Dendritic cell treated with granulocyte-macrophage colony-stimulating factor and Interleukin-4, amounts not matched to agents 40 ng/mL and 50 ng/mL, for 4 days (primary cell): ENCODE measurements at regions not wholly inside any gene's neighbourhood (a gene's known extent, or its start where the extent isn't known, plus 50 kb on each side); places are given as distances from the start of the nearest gene placed in this dataset.

Experiments used
- H3K27ac Mint-ChIP-seq: one replicate; pipeline ENCODE4 v1.8.0; 2022; ENCODE audit warnings: mild to moderate bottlenecking, mixed read lengths
- H3K27me3 Mint-ChIP-seq: one replicate; pipeline ENCODE4 v1.8.0; 2022; ENCODE audit warnings: mild to moderate bottlenecking, mixed read lengths
- H3K36me3 Mint-ChIP-seq: one replicate; pipeline ENCODE4 v1.8.0; 2022; ENCODE audit warnings: low read depth, mixed read lengths
- H3K4me1 Mint-ChIP-seq: one replicate; pipeline ENCODE4 v1.8.0; 2022; ENCODE audit warnings: low read depth, mixed read lengths
- H3K4me3 Mint-ChIP-seq: one replicate; pipeline ENCODE4 v1.8.0; 2022; ENCODE audit warnings: mild to moderate bottlenecking, moderate library complexity, mixed read lengths
- H3K9me3 Mint-ChIP-seq: one replicate; pipeline ENCODE4 v1.8.0; 2022; ENCODE audit warnings: mixed read lengths
- intact Hi-C: fragments of 100-400 bp; cut with micrococcal nuclease; formaldehyde crosslinking; loops from one replicate; pipeline ENCODE4 v1.15.0; 2022

DNA sequence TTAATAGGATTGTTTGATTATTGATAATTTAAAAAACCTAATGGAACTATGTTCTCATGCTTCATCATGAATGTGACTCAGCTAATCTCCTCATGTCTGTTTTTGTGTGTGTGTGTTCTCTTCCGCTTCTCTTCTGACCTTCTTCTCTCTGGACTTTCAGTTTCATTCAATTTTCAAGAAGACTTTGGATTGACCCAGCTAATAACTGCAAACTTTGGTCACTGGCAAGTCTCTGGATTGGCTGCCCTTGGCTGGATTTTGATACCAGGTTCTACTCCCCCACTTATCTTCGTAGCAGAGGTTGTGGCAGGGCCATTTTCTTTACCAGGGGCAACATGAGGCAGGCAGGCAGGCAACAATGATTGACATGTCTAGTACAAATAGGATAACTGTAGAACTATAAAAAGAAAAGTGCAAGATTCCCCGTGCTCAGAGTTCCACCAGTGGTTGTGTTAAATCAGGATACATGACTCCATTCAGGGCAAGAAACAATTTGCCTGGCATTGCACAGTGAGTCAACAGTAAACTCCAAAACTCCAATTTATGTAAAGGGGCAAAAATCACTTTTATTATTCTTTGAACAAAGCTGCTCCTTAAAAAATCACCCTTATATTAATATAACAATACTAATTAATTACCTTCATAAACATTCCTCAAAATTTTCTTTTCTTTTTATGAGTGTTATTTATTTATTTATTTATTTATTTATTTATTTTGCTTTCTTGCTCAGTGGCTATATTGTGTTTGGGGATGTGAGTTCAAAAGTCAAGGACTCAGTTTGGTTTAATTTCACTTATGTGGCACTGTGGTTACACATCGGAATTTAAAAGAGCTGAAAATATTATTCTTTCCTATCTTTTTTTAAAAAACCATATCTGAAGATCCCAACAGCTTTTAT, 167.6 kb downstream of the RND3 start:
- Mint-ChIP-seq H3K36me3 (no peaks in the 10 kb centered on the region), H3K9me3 (peaks cover 29% of the 10 kb centered on the region), H3K4me1 (no peaks in the 10 kb centered on the region), H3K4me3 (no peak overlapping the region), H3K27me3 (no peaks in the 10 kb centered on the region), H3K27ac (no peak overlapping the region)
- intact Hi-C loops: no loop called here

DNA sequence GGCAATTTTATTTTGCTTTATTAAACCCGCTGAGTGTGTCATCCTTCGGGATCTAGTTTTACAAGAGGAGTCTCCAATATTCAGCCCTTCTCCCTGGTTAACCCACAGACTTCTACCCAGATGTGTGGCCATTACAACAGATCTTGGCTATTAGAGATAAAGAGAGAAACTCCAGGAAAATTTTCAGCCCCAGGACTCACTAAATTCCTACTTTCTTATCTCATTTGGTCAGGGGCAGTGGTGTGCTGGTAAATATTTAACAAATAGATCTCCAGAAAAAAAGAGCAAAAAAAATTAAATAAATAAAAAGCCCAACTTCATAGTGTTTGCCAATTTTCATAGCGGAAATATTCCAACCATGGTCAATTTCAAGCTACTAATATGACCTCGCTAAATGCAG, 168.4 kb downstream of the RND3 start:
- intact Hi-C loops: no loop called here
- Mint-ChIP-seq H3K36me3 (no peaks in the 10 kb centered on the region), H3K27me3 (no peaks in the 10 kb centered on the region), H3K9me3 (peaks cover 37% of the 10 kb centered on the region), H3K27ac (no peak overlapping the region), H3K4me1 (no peaks in the 10 kb centered on the region), H3K4me3 (no peak overlapping the region)

DNA sequence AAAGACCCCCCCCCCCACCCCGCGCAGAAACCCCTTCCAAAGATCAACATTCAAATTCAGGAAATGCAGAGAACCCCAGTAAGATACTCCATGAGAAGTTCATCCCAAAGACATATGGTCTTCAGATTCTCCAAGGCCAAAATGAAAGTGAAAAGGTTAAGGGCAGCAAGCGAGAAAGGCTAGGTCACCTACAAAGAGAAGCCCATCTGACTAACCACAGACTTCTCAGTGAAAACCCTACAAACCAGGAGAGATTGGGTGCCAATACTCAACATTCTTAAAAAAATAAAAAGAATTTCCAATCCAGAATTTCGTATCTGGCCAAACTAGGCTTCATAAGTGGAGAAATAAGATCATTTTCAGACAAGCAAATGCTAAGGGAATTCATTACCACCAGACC, 175.2 kb downstream of the RND3 start:
- Mint-ChIP-seq H3K27me3 (no peaks in the 10 kb centered on the region), H3K9me3 (peaks cover 84% of the 10 kb centered on the region), H3K36me3 (no peaks in the 10 kb centered on the region), H3K4me1 (no peaks in the 10 kb centered on the region), H3K4me3 (no peak overlapping the region), H3K27ac (no peak overlapping the region)
- intact Hi-C loops: no loop called here

DNA sequence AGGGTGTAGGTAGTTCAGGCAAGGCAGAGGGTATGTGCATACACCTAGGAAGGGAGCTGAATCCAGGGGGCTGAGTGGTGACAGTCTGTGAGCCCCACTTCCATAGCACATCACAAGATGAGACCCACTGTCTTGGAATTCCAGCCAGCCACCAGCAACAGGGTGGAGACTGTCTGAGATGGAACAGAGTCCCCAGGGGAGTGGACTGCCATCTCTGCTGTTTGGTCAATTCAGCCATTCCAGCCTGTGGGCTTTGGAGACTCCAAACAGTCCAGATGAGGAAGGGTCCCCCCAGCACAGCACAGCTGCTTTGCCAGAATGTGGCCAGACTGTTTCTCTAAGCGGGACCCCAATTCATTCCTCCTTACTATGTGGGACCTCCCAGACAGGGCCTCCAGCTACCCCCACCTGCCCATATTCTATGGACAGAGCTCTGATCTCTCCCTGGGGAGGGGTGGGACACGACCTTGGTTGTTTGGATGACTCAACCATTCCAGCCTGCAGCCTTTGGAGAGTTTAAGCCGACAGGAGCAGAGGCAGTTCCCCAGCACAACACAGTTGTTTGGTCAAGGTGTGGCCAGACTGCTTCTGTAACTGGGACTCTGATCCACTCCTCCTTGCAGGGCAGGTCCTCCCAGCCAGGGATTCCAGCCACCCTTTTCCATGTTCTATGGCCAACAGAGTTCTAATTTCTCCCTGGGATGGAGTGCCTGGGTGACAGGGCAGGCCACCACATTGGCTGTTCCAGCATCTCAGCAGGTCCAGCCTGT, 178.0 kb downstream of the RND3 start:
- H3K9me3 Mint-ChIP-seq: peaks cover 69% of the 10 kb centered on the region
- no peaks in the 10 kb centered on the region for H3K36me3 Mint-ChIP-seq
- intact Hi-C loops: no loop called here
- H3K27me3 Mint-ChIP-seq: no peaks in the 10 kb centered on the region
- no peaks in the 10 kb centered on the region for H3K4me1 Mint-ChIP-seq
- no peak overlapping the region for H3K27ac Mint-ChIP-seq
- no peak overlapping the region for H3K4me3 Mint-ChIP-seq

DNA sequence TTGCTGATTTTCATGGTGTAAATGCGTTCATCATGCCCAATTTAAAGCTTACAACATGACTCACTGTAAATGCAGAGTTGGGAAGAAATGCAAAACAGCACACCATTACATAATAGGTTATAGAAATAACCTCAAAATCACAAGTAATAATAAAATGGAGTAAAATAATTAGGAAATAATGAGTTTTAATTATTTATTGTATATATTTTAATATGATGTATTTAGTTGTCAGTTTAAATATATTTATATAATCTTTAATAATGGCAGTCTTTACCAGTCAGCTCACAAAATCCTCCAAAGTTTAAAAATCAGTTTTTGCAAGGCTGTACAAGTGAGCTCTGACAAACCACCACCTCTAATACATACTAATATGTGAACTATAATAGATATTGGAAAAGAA, 180.2 kb downstream of the RND3 start:
- H3K36me3 Mint-ChIP-seq: no peaks in the 10 kb centered on the region
- H3K27me3 Mint-ChIP-seq: no peaks in the 10 kb centered on the region
- no peak overlapping the region for H3K4me3 Mint-ChIP-seq
- no peak overlapping the region for H3K27ac Mint-ChIP-seq
- intact Hi-C loops: no loop called here
- peaks cover 63% of the 10 kb centered on the region for H3K9me3 Mint-ChIP-seq
- no peaks in the 10 kb centered on the region for H3K4me1 Mint-ChIP-seq

DNA sequence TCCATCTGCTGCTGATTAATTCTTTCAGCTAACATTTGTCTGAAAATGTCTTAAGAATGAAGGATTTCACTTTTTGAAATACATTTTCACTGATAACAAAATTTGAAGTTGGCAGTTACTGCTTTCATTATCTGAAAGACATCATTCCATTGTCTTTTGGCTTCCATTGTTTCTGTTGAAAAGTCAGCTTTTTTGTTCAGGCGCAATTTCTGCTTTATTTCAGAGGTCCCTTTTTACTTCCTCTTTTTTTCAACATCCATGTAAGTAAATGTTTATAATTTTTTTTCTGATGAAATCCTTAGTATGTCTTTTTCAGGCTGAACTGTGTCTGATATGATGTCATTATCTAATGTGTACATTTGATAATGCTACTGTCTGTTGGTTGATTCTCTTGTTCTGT, 184.2 kb downstream of the RND3 start:
- Mint-ChIP-seq H3K4me3 (no peak overlapping the region), H3K4me1 (no peaks in the 10 kb centered on the region), H3K36me3 (no peaks in the 10 kb centered on the region), H3K27ac (no peak overlapping the region), H3K9me3 (peaks cover 32% of the 10 kb centered on the region), H3K27me3 (no peaks in the 10 kb centered on the region)
- intact Hi-C loops: no loop called here

DNA sequence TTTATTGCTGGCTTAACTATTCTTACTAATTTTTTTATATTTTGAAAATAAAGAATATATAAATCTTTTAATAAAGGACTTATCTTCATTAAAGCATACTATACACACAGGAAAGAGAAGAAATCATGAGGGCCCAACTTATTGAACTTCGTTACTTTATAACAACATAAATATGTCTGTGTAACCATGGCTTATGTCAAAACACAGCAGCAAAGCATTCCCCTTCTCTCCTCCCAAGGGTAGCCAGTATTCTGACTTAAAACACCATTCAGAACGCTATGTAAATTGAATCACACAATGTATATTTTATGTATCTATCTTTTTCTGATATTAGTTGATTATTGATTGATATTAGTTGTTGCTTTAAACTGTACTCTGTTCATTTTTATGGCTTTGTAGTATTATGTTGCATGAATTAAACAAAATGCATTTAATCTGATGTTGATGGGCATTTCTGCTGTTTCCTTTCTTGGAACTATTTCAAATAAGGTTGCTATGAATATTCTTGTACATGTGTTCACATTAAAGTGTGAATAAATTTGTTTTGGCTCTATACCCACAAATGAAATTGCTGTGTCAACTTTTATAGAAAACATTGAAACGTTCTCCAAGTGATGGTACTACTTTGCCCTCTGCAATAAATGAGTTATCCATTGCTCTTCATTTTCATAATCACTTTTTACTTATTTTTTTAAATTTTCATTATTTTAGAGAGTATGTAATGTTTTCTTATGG, 188.7 kb downstream of the RND3 start:
- intact Hi-C loops: no loop called here
- no peaks in the 10 kb centered on the region for H3K36me3 Mint-ChIP-seq
- peaks cover 20% of the 10 kb centered on the region for H3K9me3 Mint-ChIP-seq
- H3K27ac Mint-ChIP-seq: no peak overlapping the region
- H3K4me3 Mint-ChIP-seq: no peak overlapping the region
- no peaks in the 10 kb centered on the region for H3K4me1 Mint-ChIP-seq
- no peaks in the 10 kb centered on the region for H3K27me3 Mint-ChIP-seq

DNA sequence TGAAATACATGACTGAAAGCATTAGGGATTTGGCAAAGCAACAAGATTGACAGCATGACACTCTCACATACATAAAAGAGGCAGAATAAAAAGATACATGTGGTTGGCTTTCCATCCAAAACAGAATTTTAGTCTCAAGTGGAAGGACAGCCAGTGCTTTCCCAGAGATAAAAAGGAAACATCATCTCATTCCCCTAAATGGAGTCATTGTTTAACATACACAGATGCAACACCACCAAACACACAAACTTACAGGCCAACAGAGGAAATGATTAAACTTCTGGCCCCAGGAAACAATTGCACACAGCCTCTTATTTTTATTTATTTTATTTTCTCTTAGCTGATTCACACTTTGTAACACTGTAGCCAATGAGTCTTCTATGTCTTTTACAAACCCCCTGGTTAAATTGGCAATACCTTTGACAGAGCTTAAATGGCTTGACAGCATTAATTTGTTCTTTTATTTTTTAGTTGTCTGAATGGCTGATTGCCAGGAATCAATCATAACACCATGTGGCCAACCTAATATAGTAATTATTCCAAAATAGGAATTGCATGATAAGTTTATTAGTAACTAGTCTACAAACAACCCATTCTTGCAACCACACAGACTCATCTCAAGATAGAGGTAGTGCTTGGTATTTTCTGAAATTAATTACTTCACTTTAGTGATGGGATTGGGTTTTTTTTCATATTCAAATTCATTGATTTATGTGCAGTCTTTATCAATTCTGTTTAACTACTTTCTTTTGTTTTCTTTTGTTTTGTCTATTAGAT, 190.5 kb downstream of the RND3 start:
- Mint-ChIP-seq H3K27me3 (no peaks in the 10 kb centered on the region), H3K4me3 (no peak overlapping the region), H3K9me3 (peaks cover 20% of the 10 kb centered on the region), H3K4me1 (no peaks in the 10 kb centered on the region), H3K27ac (no peak overlapping the region), H3K36me3 (no peaks in the 10 kb centered on the region)
- intact Hi-C loops: no loop called here

DNA sequence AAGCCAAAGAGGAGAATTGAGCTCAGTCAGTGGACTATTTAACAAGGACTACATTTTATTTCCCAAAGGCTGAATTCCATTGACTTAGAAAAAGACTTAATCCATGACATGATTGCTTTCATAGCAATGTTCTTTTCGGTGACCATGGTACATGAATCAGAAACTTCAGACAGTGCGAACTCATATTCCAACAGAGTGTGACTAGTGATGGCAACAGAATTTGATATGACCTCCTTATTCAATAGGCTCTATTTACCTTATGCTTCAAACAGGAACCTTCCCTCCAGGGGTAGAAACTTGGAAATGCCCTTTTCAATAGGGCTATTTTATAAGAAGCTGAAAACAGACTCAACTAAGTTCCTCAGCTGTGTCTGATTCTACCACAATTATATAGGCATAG, 191.9 kb downstream of the RND3 start:
- Mint-ChIP-seq H3K27me3 (no peaks in the 10 kb centered on the region), H3K4me3 (no peak overlapping the region), H3K9me3 (peaks cover 13% of the 10 kb centered on the region), H3K4me1 (no peaks in the 10 kb centered on the region), H3K36me3 (no peaks in the 10 kb centered on the region), H3K27ac (no peak overlapping the region)
- intact Hi-C loops: no loop called here

DNA sequence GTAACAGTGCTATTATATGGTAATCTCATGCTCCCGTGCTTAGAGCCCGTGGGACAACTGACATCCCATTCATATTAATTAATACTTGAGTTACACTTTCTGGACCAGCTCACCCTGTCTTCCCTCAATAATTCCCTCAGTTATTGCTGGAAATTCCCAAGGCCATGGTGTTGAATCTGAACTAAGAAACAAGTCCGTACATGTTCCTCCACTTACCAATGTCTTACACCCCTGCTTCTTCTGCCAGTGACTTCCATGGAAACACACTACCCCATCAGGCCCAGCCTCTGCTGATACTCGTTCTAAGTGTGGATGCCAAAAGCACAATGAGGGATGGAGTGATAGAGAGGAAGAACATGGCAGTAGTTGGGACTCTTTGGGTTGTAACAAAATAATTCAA, 193.7 kb downstream of the RND3 start:
- intact Hi-C loops: no loop called here
- Mint-ChIP-seq H3K27me3 (no peaks in the 10 kb centered on the region), H3K4me3 (no peak overlapping the region)

DNA sequence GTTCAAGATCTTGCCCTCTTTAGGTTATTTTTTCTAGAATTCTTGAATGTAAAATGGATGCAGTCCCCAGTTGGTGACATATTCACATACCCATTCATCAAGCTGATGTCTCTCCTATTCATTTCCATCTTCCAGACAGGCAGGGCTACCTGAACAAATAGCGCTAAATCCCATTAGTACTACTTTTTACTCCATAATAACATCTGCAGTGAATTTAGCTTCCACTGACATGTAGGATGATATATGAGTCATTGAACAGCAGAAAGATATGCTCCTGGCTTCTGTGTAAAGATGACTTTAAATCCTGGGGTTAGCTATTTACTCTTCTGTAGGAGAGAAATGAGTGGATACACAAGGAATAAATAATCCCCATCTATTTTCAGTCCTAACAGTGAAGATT, 194.7 kb downstream of the RND3 start:
- Mint-ChIP-seq H3K27ac (no peak overlapping the region), H3K27me3 (no peaks in the 10 kb centered on the region)

More for the DNA sequence above, 193.7 kb downstream of the RND3 start:
- Mint-ChIP-seq H3K4me1 (no peaks in the 10 kb centered on the region), H3K27ac (no peak overlapping the region), H3K36me3 (no peaks in the 10 kb centered on the region), H3K9me3 (peaks cover 13% of the 10 kb centered on the region)

DNA sequence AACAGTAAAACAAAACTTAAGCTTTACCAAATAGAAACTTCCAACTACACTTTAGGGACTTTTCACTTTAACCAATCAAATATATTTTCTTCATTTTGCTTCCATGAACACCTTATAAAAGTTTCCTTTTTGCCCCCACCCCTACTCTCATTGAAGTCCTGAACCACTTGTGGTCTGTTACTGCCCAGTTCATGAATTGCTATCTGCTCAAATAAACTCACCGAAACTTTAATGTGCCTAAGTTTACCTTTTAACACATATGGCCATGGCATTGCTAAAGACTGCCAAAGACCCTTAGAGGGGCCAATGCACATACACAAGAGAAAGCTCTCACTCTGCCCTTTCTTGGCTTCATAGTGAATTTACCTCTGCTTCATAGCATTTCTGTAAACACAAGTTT, 195.3 kb downstream of the RND3 start:
- Mint-ChIP-seq H3K4me3 (no peak overlapping the region), H3K27ac (no peak overlapping the region), H3K9me3 (peaks cover 13% of the 10 kb centered on the region), H3K27me3 (no peaks in the 10 kb centered on the region), H3K4me1 (no peaks in the 10 kb centered on the region), H3K36me3 (no peaks in the 10 kb centered on the region)
- intact Hi-C loops: no loop called here

More for the DNA sequence above, 194.7 kb downstream of the RND3 start:
- Mint-ChIP-seq H3K4me3 (no peak overlapping the region), H3K4me1 (no peaks in the 10 kb centered on the region), H3K36me3 (no peaks in the 10 kb centered on the region), H3K9me3 (peaks cover 13% of the 10 kb centered on the region)
- intact Hi-C loops: no loop called here

DNA sequence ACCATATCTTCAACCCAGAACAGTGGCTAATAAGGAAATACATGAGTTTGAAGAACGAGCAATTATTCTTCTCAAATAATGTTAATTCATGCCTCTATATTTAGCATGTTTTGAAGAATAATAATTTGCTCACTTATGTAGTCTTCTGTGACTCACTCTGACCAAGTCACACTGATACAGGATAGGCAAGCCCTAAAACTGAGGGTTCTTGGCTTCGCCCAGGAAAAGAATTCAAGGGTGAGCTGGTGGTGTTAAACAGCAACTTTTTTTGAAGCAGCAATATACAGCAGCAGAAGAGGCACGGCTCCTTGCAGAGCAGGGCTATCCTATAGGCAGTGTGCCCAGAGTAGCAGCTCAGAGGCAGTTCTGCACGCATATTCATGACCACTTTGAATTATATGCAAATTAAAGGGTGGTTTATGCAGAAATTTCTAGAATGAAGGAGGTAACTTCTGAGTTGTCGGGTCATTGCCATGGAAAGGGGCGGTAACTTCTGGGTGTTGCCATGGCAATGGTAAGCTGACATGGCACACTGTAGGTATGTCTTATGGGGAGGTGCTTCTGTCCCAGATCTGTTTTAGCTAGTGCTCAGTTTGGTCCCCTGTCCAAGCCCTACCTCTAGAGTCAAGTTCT, 200.6 kb downstream of the RND3 start:
- H3K4me1 Mint-ChIP-seq: no peaks in the 10 kb centered on the region
- H3K27ac Mint-ChIP-seq: no peak overlapping the region
- H3K4me3 Mint-ChIP-seq: no peak overlapping the region
- H3K36me3 Mint-ChIP-seq: no peaks in the 10 kb centered on the region
- no peaks in the 10 kb centered on the region for H3K27me3 Mint-ChIP-seq
- H3K9me3 Mint-ChIP-seq: peaks cover 5% of the 10 kb centered on the region
- intact Hi-C loops: no loop called here
